NCI-H345 treated with DMSO at 0.1 percent for 48 hours (cell line): ENCODE measurements at regions not wholly inside any gene's neighbourhood (a gene's known extent, or its start where the extent isn't known, plus 50 kb on each side); places are given as distances from the start of the nearest gene placed in this dataset.

Source experiments
- DNase-seq: peaks from one replicate; lab custom pipeline; 2025; ENCODE audit not compliant: unreplicated experiment; lab: John Stamatoyannopoulos, UW

DNA sequence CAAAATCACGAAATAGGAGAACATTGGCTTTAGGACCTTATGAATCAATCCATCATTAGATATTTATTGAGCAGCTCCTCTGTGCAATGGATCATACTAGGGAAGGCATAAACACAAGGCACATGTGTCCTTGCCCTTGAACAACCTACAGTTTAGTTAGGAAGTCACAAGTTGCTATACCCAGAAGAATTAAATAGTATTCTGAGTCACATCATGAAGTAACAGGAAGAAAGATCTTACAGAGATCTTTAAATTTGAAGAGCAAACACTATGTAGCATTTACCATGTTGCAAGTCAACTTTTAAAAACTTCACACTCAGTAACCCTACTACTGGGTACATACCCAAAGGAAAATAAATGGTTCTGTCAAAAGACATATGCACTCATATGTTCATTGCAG lies 355.2 kb upstream of the SLC14A2 start:
- DNase-seq, result no peak

DNA sequence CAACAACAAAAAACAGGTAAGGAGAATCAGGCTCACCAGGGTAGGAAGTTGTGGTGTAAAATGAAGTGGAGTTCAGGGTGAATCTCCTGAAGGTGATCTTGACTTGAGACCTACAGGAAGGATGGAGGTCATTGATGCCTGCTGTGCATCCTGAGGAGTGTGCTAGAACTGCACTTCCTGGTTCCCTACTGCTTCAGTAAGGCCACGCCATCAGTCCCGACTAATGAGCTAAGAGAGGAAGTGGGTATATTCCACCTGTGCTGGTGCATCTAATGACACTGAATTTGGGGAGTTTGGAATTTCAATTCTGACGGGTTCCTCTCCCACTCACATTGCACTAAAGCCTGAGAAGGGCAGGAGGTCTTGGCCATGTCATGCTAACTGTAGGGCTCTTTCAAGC lies 349.3 kb upstream of the SLC14A2 start:
- no peak for DNase-seq

DNA sequence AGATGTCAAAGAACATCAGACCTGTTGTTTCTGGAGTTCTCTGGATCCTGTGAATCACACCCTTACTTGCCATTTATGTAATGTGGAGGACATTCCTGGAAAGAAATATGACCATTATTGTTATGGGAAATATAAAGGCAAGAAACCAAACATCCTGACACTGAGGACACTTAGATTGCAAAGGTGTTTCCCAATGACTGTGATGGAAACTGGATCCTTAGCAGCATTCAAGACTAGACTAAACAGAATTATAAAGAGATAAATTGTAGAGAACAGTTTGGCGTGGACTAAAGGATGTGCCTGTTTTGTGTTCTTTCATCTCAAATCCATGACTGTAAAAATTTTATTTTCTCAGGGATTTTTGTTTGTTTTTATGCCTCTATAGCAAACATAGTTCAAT lies 347.7 kb upstream of the SLC14A2 start:
- no peak for DNase-seq

DNA sequence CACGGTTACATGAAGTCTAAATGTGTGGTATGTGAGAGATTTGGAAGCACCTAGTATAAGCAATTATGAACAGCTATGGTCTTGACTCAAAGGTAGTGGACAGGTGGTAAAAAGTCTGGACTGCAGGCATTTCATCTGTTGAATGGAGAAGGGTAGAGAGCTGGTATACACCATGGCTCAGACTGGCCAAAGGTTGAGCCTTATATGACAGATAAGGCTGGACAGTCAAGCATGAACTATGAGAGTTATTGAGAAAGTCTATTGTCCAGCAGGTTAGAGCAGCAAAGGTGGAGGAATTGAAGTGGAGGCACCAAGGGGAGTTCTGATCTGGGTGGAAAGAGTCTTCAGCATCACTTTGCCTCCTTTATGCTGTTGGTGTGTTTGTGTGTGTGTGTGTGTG lies 346.7 kb upstream of the SLC14A2 start:
- no peak for DNase-seq

DNA sequence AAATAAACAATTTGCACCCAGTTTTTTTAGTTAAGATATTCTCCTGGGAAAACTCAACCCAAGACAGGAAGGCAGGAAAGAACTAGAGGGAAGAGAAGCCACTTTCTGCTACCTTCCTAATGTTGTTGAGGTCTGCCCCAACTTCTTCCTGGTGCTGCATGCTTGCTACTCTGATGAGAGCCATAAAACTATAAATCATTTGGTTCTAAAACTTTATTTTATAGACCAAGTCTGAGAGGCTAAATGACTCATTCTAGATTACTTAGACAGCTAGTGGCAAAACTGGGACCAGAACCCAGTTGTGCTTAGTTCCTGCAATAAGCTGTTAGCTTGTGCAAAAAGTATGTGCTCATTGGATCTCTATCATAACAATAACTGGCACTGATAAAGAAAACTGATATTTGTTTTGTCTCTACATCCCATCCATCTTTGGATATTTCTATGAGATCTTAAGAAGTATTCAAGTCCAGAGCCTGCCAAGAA lies 344.9 kb upstream of the SLC14A2 start:
- no peak for DNase-seq

DNA sequence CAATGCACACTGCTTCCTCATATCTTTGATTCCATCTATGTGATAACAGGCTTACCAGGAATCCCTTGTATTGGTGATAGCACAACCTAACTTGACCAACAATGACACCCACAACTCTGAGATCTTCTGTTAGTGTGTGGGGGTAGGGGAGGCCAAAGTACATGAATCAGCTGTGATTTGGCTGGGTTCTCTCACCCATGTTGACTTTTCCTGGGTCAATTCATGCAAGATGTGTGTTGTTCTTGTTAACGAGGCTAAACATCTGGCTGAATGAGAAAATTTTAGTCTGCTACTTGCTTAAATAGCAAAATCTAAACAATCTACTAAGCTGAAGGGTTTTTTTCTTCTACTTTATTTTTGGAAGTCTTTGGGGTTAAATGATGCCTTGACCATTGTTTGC lies 341.2 kb upstream of the SLC14A2 start:
- DNase-seq, result no peak

DNA sequence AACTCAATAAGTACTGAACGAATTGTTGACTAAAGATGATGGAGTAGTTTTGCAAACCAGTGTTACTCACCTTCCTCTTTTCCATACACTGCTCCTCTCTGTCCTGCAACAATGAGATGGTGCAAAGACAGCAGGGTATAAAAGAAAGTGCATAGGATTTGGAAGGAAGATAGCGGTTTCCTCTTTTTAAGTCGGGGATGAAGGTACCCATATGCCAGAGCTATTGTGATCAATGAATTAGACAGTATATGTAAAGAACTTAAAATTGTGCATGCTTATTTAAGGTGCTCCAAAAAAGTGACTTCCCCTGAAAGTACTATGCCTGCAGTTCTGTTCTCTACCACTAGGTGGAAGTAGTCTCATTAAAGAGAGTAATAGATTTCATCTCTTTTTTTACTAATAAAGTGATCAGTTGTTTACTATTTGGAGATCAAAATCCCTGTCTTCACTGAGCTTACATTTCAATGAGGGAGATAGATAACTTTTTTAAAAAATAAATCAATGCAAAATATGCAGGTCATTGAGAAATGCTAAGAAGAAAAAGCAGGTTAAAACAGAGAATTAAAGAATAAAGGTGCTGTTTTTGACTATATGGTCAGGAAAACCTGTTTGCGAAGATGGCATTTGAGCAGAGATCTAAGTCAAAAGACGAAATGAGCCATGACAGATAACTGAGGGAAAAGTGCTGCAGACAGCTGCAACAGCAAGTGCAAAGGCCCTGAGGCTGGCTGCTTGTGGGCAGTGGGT lies 339.7 kb upstream of the SLC14A2 start:
- DNase-seq, result no peak

DNA sequence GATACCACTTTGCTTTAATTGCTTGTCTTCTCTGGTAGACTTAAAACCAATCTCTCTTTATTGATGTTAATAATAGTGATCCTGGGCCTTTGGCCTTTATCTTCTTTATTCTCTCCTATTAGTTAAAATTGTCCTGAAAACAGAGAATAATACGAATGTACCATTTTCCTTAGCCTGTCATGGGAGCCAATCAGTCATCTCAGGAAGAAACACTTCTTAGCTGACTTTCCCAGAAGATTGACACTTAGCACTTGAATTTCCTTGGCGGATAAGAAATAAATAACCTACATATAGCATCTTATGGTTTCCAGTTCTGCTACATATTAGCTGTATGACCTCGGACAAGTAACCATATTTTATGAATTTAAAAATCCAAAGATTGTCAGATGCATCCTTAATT lies 338.4 kb upstream of the SLC14A2 start:
- DNase-seq, result no peak

DNA sequence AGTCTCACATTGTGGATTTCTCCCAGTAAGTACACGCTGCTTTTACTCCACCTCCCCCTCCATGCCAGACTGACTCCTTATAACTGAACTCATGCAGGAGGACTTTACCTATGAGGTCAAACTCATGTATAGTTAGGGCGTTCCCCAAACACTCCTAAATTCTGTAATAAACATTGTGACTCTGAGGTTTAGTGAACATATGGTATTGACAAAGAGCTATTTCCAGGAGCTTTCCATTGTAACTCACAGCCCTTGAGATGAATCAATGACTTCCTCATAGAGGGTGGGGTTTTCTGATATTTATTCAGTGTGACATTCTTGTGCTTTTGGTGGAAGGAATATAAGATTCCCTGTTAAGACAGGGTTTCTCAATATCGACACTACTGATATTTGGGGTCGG lies 337.4 kb upstream of the SLC14A2 start:
- DNase-seq, result no peak

DNA sequence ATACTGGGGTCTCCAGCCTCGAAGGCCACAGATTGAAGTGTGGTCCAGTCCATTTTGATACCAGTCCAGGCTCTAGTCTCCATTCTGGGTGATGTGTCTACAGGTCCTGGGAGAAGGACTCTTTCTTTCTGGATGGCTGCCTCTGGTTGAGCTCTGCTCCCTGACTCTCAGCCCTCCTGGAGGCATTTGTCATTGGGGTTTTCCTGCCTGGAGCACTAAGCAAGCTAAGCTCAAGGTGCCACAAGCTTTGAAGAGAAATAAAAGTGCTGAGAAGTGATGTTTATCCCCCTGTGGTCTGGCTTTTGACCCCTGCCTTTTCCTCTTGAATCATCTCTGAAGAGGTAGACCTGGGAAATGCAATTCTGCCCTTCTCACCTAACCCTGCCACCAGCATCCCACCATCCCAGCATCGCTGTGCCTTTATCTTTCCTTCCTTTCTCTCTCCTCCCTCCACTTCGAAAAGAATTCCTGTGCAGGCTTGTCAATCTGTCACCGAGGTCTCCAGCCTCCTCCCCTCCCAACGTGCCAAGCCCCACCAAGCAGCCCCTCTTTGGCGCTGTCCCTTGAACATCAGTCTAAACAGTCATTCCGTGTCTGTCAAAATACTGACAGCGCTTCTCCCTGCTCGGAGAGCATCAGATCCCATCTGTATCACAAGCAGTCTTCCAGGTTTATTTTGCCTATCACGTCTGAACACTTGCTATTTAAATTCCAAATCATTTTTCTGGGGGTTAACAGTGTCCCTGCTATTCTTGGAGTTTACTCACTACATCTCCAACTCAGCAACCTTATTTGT lies 334.6 kb upstream of the SLC14A2 start:
- DNase-seq, result no peak

DNA sequence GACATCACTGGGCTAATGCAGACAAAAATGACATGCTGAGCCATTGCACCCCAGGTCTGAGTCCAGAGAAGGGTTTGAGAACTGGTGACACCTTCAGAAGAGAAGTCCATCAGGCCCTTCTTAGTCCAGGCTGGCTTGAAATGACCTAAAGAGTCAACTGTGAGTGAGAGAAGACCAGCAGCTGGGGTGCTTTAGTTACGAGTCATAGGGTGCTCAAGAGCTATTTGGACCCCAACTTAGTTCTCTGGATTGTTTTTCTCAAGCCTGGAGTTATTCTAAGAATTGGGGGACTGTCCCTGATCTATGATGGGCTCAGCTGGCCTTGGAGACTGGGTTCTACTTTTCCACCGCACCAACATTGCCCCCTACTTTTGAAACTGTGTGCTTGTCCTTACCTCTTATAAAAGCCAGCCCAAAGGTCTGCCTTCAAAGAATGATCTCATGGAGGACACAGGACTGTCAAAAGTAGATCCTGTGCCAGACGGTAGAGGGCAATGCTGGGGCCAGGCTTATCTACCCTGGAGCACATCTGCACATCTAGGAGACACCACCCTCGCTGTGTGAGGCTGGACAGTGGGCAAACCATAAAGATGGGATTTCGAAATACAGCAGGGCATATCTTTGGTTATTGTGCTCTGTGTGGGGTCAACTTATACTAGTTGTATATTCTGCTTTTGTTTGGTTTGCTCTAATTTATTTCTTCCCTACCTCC lies 333.0 kb upstream of the SLC14A2 start:
- no peak for DNase-seq

DNA sequence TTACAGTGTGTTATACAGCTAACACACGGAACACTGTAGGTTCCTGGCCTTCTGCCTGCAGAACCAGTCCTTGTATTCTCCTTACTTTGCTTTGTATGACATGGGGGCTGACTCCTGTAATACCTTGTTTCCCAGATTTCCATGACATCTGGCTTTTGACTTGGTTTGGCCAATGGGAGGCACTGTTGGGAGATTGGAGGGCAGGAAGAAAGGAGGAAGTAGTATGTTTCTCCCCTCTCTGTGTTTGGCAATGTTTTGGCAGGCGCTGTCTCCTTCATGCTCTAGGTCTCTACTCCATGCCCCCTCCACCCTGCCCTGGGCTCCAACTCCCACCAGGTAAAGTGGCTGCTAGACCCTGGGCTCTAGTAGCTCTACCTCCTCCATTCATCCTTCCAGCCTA lies 331.1 kb upstream of the SLC14A2 start:
- no peak for DNase-seq

DNA sequence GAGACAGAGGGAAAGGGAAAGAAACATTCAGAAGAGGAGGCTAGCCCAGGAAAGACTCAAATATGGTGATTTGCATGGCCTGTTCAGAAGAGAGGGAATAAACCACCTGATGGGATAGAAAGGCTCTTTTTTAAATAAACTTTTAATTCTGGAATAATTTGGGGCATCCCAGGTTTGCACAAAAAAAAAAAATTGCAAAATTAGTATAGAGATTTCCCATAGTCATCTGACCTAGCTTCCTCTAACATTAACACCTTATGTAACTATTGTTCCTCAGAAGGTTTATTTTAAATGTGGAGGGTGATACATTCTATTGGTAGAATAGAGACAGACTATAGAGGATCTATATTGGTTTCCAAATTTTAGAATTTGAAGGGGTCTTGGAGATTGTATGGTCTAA lies 330.4 kb upstream of the SLC14A2 start:
- DNase-seq, result no peak

DNA sequence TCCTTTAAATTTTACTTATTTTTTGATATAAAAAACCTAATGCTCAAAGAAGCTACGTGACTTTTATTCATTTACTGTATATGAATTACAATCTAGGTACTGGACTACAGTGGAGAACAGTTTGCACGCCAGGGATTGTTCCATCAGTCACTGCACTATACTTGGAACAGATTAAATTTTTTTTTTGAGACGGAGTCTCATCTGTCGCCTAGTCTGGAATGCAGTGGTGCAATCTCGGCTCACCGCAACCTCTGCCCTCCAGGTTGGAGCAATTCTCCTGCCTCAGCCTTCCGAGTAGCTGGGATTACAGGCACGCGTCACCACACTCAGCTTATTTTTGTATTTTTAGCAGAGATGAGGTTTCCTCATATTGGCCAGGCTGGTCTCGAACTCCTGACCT lies 330.0 kb upstream of the SLC14A2 start:
- no peak for DNase-seq

DNA sequence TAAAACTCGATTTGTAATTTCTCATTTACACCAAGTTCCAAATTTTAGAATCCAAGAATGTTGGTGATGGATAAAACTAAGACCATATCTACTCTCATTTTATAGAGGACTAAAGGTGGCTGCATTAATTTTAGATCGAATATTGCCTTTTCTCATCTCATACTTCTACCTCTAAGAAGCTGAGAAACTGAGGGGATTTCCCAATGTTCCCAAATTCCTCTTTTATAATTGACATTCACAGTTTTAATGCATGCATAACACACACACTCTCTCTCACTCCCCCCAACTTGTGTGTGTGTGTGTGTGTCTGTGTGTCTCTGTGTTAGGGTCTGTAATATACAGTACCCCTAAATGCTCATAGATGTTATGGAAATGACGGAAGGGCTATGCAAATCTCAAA lies 328.8 kb upstream of the SLC14A2 start:
- no peak for DNase-seq

DNA sequence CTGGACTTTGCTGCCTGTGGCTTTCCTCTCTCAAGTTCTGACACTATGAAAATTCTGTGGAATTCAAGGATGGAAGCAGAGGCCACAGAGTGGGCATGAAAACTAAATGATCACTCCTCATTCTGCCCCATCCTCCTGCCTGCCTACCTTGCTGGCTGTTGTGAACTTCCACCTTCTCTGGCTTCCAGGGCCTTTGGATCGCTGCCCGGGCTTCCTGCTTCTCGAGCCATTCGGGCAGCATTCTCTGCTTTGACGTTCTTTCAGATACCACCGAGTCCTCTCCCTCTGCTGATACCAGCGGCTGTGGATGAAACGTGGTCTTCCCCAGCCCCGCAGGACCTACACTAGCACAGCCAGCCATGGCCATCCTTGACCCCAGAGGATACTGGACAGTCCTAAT lies 327.7 kb upstream of the SLC14A2 start:
- no peak for DNase-seq

DNA sequence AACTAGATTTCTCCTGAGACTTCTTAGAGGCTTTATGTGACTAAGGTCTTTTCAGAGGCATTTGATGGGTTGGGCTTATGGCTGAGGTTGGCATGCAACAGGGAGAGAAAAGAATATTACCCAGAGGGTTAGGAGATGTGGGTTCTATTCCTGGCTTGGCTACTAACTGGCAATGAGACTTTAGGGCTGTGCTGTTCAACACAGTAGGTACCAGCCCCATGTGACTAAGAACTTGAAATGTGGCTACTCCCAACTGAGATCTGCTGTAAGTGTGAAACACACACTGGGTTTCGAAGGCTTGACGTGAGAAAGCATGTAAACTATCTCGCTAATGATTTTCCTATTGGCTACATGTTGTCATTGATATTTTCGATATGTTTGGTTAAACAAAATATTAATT lies 324.9 kb upstream of the SLC14A2 start:
- DNase-seq, result no peak

DNA sequence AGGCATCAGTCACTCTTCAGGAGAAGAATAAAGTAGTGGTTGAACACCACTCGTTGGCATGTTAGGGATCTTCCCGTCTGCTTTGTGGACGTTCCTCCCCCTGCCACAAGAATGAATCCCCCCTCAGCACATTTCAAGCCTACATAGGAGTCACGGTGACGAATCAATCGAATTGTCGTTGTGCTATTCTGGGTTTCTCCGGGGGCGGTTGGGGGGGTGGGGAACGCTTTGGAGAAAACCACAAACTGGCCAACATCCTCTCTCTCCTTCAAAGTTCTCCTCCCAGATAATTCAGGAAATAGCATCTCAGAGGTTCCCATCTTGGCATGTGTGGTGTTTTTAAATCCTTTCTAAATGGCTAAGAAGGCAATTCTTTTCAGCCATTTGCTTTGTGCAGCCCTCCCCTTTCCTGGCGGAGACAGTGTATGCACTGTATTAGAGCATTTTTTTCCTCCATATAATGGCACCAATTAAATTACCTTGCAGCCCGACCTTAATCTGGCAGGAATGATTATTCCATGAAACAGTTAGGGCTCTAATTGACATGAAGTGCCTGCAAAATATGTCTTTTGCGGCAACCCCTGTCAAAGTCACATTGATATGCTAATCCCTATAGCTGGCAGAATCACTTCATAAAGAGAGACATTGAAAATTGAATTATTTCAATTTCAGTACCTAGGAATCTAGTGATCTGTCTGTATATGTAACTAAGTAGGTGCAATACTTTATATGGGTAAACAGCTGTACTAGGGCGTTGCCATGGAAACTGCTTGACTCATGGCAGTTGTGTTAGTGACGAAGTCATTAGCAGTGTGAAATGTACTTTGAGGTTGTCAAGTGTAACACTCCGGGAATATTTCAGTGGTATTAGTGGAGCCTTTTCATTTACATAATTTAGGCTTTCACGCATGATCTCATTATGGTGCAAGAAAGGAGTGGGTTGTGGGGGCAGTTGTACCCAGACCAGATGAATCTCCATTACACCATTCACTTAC lies 323.4 kb upstream of the SLC14A2 start:
- DNase-seq, result no peak

DNA sequence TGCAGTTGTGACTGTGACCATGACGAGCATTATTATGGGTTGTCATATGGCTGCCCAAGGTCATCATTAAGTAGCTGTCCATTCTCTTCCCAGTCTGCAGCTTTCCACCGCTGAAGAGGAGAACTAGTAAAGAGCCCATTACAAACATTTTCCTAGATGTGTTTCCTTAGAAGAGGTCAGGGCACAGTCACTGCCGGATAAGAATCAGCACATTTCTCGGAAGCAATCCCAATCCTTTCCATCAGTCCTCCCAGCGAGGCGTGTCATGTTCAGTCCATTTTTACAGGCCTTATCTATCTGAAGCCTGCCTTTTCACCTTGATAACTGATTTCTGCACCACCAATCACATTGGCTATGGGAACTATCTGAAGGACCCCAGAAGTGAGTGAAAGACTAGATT lies 319.9 kb upstream of the SLC14A2 start:
- DNase-seq, result no peak

DNA sequence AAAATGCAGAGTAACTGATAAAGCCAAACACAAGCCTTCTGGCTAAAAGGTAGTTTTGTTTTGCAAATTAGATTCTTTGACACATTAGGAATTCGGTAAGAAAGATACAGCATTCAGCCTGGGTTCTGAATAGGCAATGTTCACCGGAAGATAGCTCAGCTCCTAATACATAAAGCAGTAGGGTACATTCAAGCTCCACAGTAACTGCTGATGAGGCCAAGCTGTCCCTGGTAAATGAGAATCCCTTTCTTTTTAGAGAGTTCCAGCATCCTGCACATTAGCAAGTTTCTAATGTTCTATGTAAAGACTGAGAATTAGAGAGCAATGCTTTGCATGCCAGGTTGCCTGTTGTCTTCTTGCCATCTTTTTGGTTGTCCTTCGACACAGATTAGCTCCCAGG lies 316.3 kb upstream of the SLC14A2 start:
- no peak for DNase-seq

DNA sequence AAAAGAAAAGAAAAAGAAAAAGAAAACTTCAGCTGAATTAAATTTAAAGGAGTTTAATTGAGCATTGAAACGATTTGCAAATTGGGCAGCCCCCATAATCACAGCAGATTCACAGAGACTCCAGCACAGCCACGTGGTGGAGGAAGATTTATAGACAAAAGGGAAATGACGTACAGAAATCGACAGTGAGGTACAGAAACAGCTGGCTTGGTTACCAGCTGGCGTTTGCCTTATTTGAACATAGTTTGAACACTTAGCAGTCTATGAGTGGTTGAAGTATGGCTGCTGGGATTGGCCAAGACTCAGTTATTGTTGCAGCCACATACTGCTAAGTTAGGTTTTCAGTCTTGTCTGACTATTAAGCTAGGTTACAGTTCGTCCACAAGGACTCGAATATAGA lies 312.2 kb upstream of the SLC14A2 start:
- no peak for DNase-seq
